A549 (cell line): ENCODE measurements at regions not wholly inside any gene's neighbourhood (a gene's known extent, or its start where the extent isn't known, plus 50 kb on each side); places are given as distances from the start of the nearest gene placed in this dataset.

Experiments used
- ATAC-seq, 2 experiments: fragments of 200-7000 bp in 1 of 2; fragments of >200 bp in 1 of 2; cut with Nextera tagmentation in 1 of 2; cut with Tn5 transposase in 1 of 2; 3 replicates each; pipeline versions ENCODE4 v1.8.0 to v1.9.1; 2018 to 2020; ENCODE audit warnings: mild to moderate bottlenecking in 1 of 2, moderate library complexity in 1 of 2
- CTCF ChIA-PET: fragments of 300-600 bp; sonication (Branson Sonifier 250); formaldehyde crosslinking; extraction: SDS; loops from one replicate; lab custom pipeline; 2021; ENCODE audit warnings: antibody characterized with exemption, inconsistent platforms; lab: Yijun Ruan, JAX
- POLR2A ChIA-PET: fragments of 350-600 bp; formaldehyde crosslinking; extraction: SDS; loops from one replicate; lab custom pipeline; 2021; ENCODE audit warnings: antibody characterized with exemption, inconsistent platforms; lab: Yijun Ruan, JAX
- DNase-seq, 2 experiments: peaks; one replicate each; pipeline versions ENCODE4 v3.0.0 to v3.0.0-alpha.2; 2011 to 2016; ENCODE audit warnings: low read depth in 1 of 2, low spot score in 1 of 2
- FAIRE-seq: peaks from 2 replicates; lab custom pipeline; 2011; peaks lifted over from hg19 to GRCh38; lab: Jason Lieb, UNC
- H3K27ac ChIP-seq, 2 experiments: fragments of >200 bp; sonication (Bioruptor Twin); formaldehyde crosslinking; 3 replicates each; pipeline ENCODE4 v1.5.1; 2016 to 2017
- H3K4me1 ChIP-seq: fragments of >200 bp; sonication (Bioruptor Twin); formaldehyde crosslinking; 3 replicates; pipeline ENCODE4 v1.6.1; 2016
- H3K4me2 ChIP-seq: fragments of >200 bp; sonication (Bioruptor Twin); formaldehyde crosslinking; 3 replicates; pipeline ENCODE4 v1.6.1; 2016
- H3K4me3 ChIP-seq: fragments of >200 bp; sonication (Bioruptor Twin); formaldehyde crosslinking; 3 replicates; pipeline ENCODE4 v1.5.1; 2016
- H3K9me3 ChIP-seq: fragments of >200 bp; sonication (Bioruptor Twin); formaldehyde crosslinking; 3 replicates; pipeline ENCODE4 v1.6.1; 2016
- BHLHE40 ChIP-seq: IDR thresholded peaks from 2 replicates; pipeline ENCODE4 v1.6.1; 2012; ENCODE audit warnings: low read depth, low read length, inconsistent platforms
- CEBPB ChIP-seq, 2 experiments: fragments of >200 bp in 1 of 2; sonication (Bioruptor Twin) in 1 of 2; formaldehyde crosslinking in 1 of 2; IDR thresholded peaks; 2 replicates each; pipeline ENCODE4 v1.6.1; 2012 to 2016
- CHD2 ChIP-seq: fragments of 150-350 bp; IDR thresholded peaks from 2 replicates; pipeline ENCODE4 v1.6.1; 2014; ENCODE audit warnings: low read length; ENCODE audit not compliant: partially characterized antibody
- CHD4 ChIP-seq: fragments of 200-600 bp; sonication (generic); IDR thresholded peaks from 2 replicates; pipeline ENCODE4 v1.6.1; 2016; ENCODE audit warnings: antibody characterized with exemption, mild to moderate bottlenecking, borderline replicate concordance
- EHF ChIP-seq: fragments of 250-450 bp; sonication (Bioruptor Pico); IDR thresholded peaks from 2 replicates; pipeline ENCODE4 v1.5.0; 2020; ENCODE audit warnings: mild to moderate bottlenecking
- ESRRA ChIP-seq: fragments of 150-350 bp; IDR thresholded peaks from 2 replicates; pipeline ENCODE4 v1.6.1; 2014; ENCODE audit warnings: mild to moderate bottlenecking, low read length, borderline replicate concordance
- HEYL ChIP-seq: fragments of 250-450 bp; sonication (Bioruptor Pico); IDR thresholded peaks from 2 replicates; pipeline ENCODE4 v1.8.0; 2021; ENCODE audit warnings: mild to moderate bottlenecking, moderate library complexity
- HOXB5 ChIP-seq: fragments of 250-450 bp; sonication (Bioruptor Pico); IDR thresholded peaks from 2 replicates; pipeline ENCODE4 v1.5.0; 2020; ENCODE audit warnings: mild to moderate bottlenecking, moderate library complexity
- JUNB ChIP-seq: fragments of >200 bp; sonication (Bioruptor Twin); formaldehyde crosslinking; IDR thresholded peaks from 2 replicates; pipeline ENCODE4 v1.6.1; 2016
- KDM1A ChIP-seq: fragments of 200-600 bp; sonication (generic); IDR thresholded peaks from 2 replicates; pipeline ENCODE4 v1.6.1; 2016; ENCODE audit warnings: low read depth, mild to moderate bottlenecking
- MYC ChIP-seq: IDR thresholded peaks from 2 replicates; pipeline ENCODE4 v1.6.1; 2012; ENCODE audit warnings: mild to moderate bottlenecking, inconsistent platforms, low read length, improper control_type of control experiment, borderline replicate concordance
- RAD21 ChIP-seq, 2 experiments: fragments of >200 bp in 1 of 2; sonication (Bioruptor Twin) in 1 of 2; formaldehyde crosslinking in 1 of 2; IDR thresholded peaks in 1 of 2; conservative IDR thresholded peaks in 1 of 2; 2 replicates in 1 of 2; 3 replicates in 1 of 2; pipeline ENCODE4 v1.6.1; 2012 to 2018; ENCODE audit warnings: inconsistent platforms in 1 of 2
- RCOR1 ChIP-seq: fragments of 150-350 bp; IDR thresholded peaks from 2 replicates; pipeline ENCODE4 v1.6.1; 2014; ENCODE audit warnings: antibody characterized with exemption, low read length, low read depth
- TP53 ChIP-seq: fragments of 250-450 bp; sonication (Bioruptor Pico); IDR thresholded peaks from 2 replicates; pipeline ENCODE4 v1.5.0; 2021; ENCODE audit warnings: mild to moderate bottlenecking, moderate library complexity
- WGBS: methylation state at CpG from one replicate; pipeline ENCODE4 v1.1.6; 2017; ENCODE audit errors: missing lambda C conversion rate; 5-methylcytosine and 5-hydroxymethylcytosine counted together
- TF ChIP-seq, protein P1 (sequence below): fragments of >200 bp; sonication (Bioruptor Twin); formaldehyde crosslinking; IDR thresholded peaks from 3 replicates; pipeline ENCODE4 v1.5.1; 2016
- TF ChIP-seq, protein P2 (sequence below): fragments of 250-450 bp; sonication (Bioruptor Pico); IDR thresholded peaks from 2 replicates; pipeline ENCODE4 v1.5.0; 2021; ENCODE audit warnings: mild to moderate bottlenecking, moderate library complexity, borderline replicate concordance
- TF ChIP-seq, protein P3 (sequence below): IDR thresholded peaks from 2 replicates; pipeline ENCODE4 v1.6.1; 2012
- TF ChIP-seq, protein P4 (sequence below): IDR thresholded peaks from 2 replicates; pipeline ENCODE4 v1.6.1; 2012

DNA sequence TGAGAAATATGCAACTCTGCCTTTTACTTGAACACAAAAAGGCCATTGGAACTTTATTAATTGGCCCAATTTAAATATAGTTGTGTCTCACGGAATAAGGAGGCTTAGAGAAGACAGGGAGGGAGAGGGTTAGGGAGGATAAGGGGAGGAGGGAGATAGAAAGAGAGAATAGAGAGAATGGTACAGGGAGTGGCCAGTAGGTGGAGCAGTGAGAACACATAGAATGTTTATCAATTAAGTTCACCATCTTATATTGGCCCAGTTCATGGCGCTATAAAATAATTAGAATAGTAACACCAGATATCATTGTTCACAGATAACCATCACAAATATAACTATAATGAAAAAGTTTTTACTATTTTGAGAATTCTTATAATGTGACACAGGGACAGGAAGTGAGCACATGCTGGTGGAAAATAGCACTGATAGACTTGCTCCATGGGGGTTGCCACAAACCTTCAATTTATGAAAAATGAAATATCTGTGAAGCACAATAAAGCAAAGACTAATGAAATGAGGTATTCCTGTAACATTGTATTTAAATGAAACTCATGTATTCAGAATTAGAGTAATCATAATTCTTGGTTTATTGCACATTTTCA lies 374.1 kb upstream of the MANEA start:
- Histone ChIP-seq H3K4me1 (no peaks in the 10 kb centered on the region), H3K27ac (no peak overlapping the region), H3K4me3 (no peak overlapping the region), H3K4me2 (no peak overlapping the region), H3K9me3 (no peaks in the 10 kb centered on the region)
- 14% methylated on average over 2 of the region's 2 CpGs for WGBS
- ChIA-PET CTCF (no interaction called here), POLR2A (no interaction called here)
- peak in 1 of 2 experiments; percentile 37 for DNase-seq
- ATAC-seq = peak; percentile 56 to 67; a peak in 3 of 6 replicates
- no peak for FAIRE-seq
- TF ChIP-seq RAD21 (conservative IDR thresholded peaks at IDR 0.05 in 1 of 2, IDR thresholded peaks at IDR 0.05 in 1 of 2) (peak; percentile 24 to 26; a peak in 1 of 5 replicates), MYC (no peak), CHD2 (no peak), JUNB (no peak), KDM1A (no peak), ESRRA (no peak)
- TF ChIP-seq, protein P1, sequence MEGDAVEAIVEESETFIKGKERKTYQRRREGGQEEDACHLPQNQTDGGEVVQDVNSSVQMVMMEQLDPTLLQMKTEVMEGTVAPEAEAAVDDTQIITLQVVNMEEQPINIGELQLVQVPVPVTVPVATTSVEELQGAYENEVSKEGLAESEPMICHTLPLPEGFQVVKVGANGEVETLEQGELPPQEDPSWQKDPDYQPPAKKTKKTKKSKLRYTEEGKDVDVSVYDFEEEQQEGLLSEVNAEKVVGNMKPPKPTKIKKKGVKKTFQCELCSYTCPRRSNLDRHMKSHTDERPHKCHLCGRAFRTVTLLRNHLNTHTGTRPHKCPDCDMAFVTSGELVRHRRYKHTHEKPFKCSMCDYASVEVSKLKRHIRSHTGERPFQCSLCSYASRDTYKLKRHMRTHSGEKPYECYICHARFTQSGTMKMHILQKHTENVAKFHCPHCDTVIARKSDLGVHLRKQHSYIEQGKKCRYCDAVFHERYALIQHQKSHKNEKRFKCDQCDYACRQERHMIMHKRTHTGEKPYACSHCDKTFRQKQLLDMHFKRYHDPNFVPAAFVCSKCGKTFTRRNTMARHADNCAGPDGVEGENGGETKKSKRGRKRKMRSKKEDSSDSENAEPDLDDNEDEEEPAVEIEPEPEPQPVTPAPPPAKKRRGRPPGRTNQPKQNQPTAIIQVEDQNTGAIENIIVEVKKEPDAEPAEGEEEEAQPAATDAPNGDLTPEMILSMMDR = peak; percentile 30; the same call in 2 of the 3 replicates
- TF ChIP-seq, protein P2, sequence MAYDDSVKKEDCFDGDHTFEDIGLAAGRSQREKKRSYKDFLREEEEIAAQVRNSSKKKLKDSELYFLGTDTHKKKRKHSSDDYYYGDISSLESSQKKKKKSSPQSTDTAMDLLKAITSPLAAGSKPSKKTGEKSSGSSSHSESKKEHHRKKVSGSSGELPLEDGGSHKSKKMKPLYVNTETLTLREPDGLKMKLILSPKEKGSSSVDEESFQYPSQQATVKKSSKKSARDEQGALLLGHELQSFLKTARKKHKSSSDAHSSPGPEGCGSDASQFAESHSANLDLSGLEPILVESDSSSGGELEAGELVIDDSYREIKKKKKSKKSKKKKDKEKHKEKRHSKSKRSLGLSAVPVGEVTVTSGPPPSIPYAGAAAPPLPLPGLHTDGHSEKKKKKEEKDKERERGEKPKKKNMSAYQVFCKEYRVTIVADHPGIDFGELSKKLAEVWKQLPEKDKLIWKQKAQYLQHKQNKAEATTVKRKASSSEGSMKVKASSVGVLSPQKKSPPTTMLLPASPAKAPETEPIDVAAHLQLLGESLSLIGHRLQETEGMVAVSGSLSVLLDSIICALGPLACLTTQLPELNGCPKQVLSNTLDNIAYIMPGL (CRISPR knock-in tag) = no peak
- TF ChIP-seq, protein P3, sequence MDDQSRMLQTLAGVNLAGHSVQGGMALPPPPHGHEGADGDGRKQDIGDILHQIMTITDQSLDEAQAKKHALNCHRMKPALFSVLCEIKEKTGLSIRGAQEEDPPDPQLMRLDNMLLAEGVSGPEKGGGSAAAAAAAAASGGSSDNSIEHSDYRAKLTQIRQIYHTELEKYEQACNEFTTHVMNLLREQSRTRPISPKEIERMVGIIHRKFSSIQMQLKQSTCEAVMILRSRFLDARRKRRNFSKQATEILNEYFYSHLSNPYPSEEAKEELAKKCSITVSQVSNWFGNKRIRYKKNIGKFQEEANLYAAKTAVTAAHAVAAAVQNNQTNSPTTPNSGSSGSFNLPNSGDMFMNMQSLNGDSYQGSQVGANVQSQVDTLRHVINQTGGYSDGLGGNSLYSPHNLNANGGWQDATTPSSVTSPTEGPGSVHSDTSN = no peak

DNA sequence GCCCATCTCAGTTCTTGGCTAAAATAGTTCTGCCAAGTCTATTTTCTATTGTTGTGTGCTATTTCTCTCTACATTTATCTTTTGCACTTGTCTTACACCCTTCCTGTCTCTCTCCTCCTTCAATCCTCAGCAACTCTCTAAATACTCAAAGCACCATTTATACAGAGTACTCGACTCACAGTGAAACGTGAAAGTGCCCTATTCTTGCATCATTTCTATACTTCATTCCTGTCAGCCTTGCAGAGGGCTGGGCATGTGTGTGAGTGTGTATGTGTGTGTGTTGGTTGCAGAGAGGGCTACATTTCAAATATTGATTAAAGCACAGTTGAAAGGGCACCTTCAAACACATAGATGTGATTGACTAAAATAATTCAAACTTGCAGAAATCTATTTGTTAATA lies 373.2 kb upstream of the MANEA start:
- FAIRE-seq = no peak
- Histone ChIP-seq H3K4me2 (no peak overlapping the region), H3K9me3 (no peaks in the 10 kb centered on the region), H3K27ac (no peak overlapping the region), H3K4me1 (no peaks in the 10 kb centered on the region), H3K4me3 (no peak overlapping the region)
- TF ChIP-seq, protein P1 = no peak
- TF ChIP-seq RCOR1 (no peak), CEBPB (IDR thresholded peaks at IDR 0.05) (no peak), HEYL (CRISPR knock-in tag) (no peak), TP53 (CRISPR knock-in tag) (no peak), EHF (CRISPR knock-in tag) (no peak), HOXB5 (CRISPR knock-in tag) (no peak), CHD4 (no peak), BHLHE40 (no peak)
- TF ChIP-seq, protein P3 = no peak
- TF ChIP-seq, protein P4, sequence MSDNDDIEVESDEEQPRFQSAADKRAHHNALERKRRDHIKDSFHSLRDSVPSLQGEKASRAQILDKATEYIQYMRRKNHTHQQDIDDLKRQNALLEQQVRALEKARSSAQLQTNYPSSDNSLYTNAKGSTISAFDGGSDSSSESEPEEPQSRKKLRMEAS = no peak
- ChIA-PET CTCF (no interaction called here), POLR2A (no interaction called here)
- no peak for DNase-seq
- ATAC-seq = no peak
- 5% methylated on average over 2 of the region's 2 CpGs for WGBS
